Mammary epithelial cell (primary cell): ENCODE measurements at regions not wholly inside any gene's neighbourhood (a gene's known extent, or its start where the extent isn't known, plus 50 kb on each side); places are given as distances from the start of the nearest gene placed in this dataset.

Experiments
- CTCF ChIP-seq, 2 donors: IDR thresholded peaks in 1 of 2; conservative IDR thresholded peaks in 1 of 2; 2 replicates each; pipeline ENCODE4 v1.5.1; 2011 to 2012; ENCODE audit warnings: inconsistent platforms in 2 of 2, low read length in 2 of 2, mild to moderate bottlenecking in 2 of 2, control low read depth in 1 of 2, low read depth in 1 of 2; ENCODE audit not compliant: insufficient read depth in 1 of 2; ENCODE audit errors: extremely low read depth in 1 of 2
- EZH2 ChIP-seq: IDR thresholded peaks from 2 replicates; pipeline ENCODE4 v1.6.1; 2012; ENCODE audit warnings: low read length, inconsistent platforms, borderline replicate concordance

GRCh38 chr4:153970169-153970568, 181.3 kb upstream of the SFRP2 start:
- TF ChIP-seq EZH2 (no peak), CTCF (conservative IDR thresholded peaks at IDR 0.05 in 1 of 2, IDR thresholded peaks at IDR 0.05 in 1 of 2; ENCODE audit: extremely low read depth in 1 of 2, insufficient read depth in 1 of 2, low read depth in 1 of 2, low read length in 2 of 2) (no peak)
